Ovary (tissue), 3 donors: ENCODE measurements at regions not wholly inside any gene's neighbourhood (a gene's known extent, or its start where the extent isn't known, plus 50 kb on each side); places are given as distances from the start of the nearest gene placed in this dataset.

Experiments
- CTCF ChIP-seq, 3 donors: fragments of 450-650 bp in 2 of 3; fragments of 200-600 bp in 1 of 3; IDR thresholded peaks; one replicate each; pipeline versions ENCODE4 v1.5.1 to v1.8.0; 2016 to 2022; ENCODE audit warnings: antibody characterized with exemption in 3 of 3, mild to moderate bottlenecking in 1 of 3
- EP300 ChIP-seq: sonication (generic); formaldehyde crosslinking; IDR thresholded peaks from one replicate; pipeline ENCODE4 v1.6.1; 2017; ENCODE audit warnings: antibody characterized with exemption
- POLR2A ChIP-seq: fragments of 450-650 bp; IDR thresholded peaks from one replicate; pipeline ENCODE4 v1.6.1; 2017; ENCODE audit warnings: antibody characterized with exemption, mild to moderate bottlenecking, moderate library complexity
- donor health status: DM: no; HTN: no; CAD: no.

DNA sequence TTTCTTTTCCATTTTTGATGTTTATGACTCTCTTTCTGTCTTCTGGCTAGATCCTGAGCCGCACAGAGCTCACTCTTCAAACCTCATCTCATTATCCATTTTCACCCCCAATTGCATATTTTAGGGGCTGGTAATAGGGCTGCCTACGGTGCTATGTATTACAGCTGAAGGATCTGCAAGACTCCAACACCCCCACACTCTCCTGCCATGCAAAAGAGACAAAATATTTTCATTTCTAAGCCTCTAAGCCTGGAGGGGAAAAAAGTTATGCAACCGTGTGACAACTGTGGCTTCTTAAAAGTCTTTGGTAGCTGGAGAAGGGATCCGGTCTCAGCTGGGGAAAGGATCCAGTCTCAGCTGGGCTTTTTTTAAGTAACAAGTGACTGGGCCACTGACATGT is 311.6 kb downstream of the NPHP4 start:
- TF ChIP-seq CTCF (IDR thresholded peaks at IDR 0.05) (no peak), POLR2A (no peak), EP300 (no peak)
